PC-3 (cell line): ENCODE measurements at regions not wholly inside any gene's neighbourhood (a gene's known extent, or its start where the extent isn't known, plus 50 kb on each side); places are given as distances from the start of the nearest gene placed in this dataset.

Experiments
- ATAC-seq: fragments of 200-7000 bp; cut with Tn5 transposase; 2 replicates; pipeline ENCODE4 v1.9.1; 2020; ENCODE audit warnings: mild to moderate bottlenecking, moderate library complexity
- BruUV-seq: library from RNA; stranded (reverse); fragments of 400-500 nt; replicated peaks from 2 replicates; lab custom pipeline; 2021; lab: Mats Ljungman, UMichigan
- CTCF ChIA-PET: fragments of 300-600 bp; sonication (Branson Sonifier 250); formaldehyde crosslinking; loops from one replicate; lab custom pipeline; 2022; ENCODE audit warnings: antibody characterized with exemption; lab: Charles Lee
- POLR2A ChIA-PET: fragments of 300-600 bp; sonication (Branson Sonifier 250); formaldehyde crosslinking; loops from one replicate; lab custom pipeline; 2022; ENCODE audit warnings: antibody characterized with exemption; ENCODE audit not compliant: unreplicated experiment; lab: Charles Lee
- DNase-seq: peaks from one replicate; pipeline ENCODE4 v3.0.0-alpha.2; 2015
- H2AFZ ChIP-seq: fragments of 300-600 bp; sonication (generic); 2 replicates; pipeline ENCODE4 v1.6.0; 2016; ENCODE audit warnings: antibody characterized with exemption, low read length
- H3F3A ChIP-seq: fragments of 300-600 bp; sonication (generic); one replicate; pipeline ENCODE4 v1.6.0; 2017; ENCODE audit warnings: antibody characterized with exemption, low read length, control low read depth, mild to moderate bottlenecking; ENCODE audit not compliant: unreplicated experiment
- H3K27ac ChIP-seq: fragments of 300-600 bp; sonication (generic); 2 replicates; pipeline ENCODE4 v1.5.1; 2016; ENCODE audit warnings: mild to moderate bottlenecking, low read length
- H3K27me3 ChIP-seq: fragments of 300-600 bp; sonication (generic); 2 replicates; pipeline ENCODE4 v1.6.1; 2016; ENCODE audit warnings: low read length, mixed read lengths
- H3K36me3 ChIP-seq: fragments of 300-600 bp; sonication (generic); 2 replicates; pipeline ENCODE4 v1.6.1; 2016; ENCODE audit warnings: low read depth, mixed run types, low read length, mixed read lengths
- H3K4me1 ChIP-seq: fragments of 300-600 bp; sonication (generic); 2 replicates; pipeline ENCODE4 v1.5.1; 2016; ENCODE audit warnings: low read length; ENCODE audit not compliant: insufficient read depth
- H3K4me2 ChIP-seq: fragments of 300-600 bp; sonication (generic); 2 replicates; pipeline ENCODE4 v1.6.0; 2016; ENCODE audit warnings: low read length
- H3K4me3 ChIP-seq: fragments of 300-600 bp; sonication (generic); 2 replicates; pipeline ENCODE4 v1.5.1; 2016; ENCODE audit warnings: mild to moderate bottlenecking, low read length, mixed read lengths
- H3K79me2 ChIP-seq: fragments of 300-600 bp; sonication (generic); 2 replicates; pipeline ENCODE4 v1.6.1; 2017; ENCODE audit warnings: low read length, mixed read lengths
- H3K9ac ChIP-seq: fragments of 300-600 bp; sonication (generic); 2 replicates; pipeline ENCODE4 v1.6.0; 2016; ENCODE audit warnings: mild to moderate bottlenecking, low read length
- H3K9me2 ChIP-seq: fragments of 300-600 bp; sonication (generic); replicated peaks from 2 replicates; pipeline ENCODE4 v1.6.1; 2016; ENCODE audit warnings: mixed run types, low read length, mixed read lengths
- H3K9me3 ChIP-seq: fragments of 300-600 bp; sonication (generic); 2 replicates; pipeline ENCODE4 v1.6.1; 2016; ENCODE audit warnings: low read length, mixed read lengths
- H4K20me1 ChIP-seq: fragments of 300-600 bp; sonication (generic); 2 replicates; pipeline ENCODE4 v1.6.1; 2016; ENCODE audit warnings: low read length, mixed read lengths
- CTCF ChIP-seq: fragments of 300-600 bp; sonication (generic); conservative IDR thresholded peaks from 2 replicates; pipeline ENCODE4 v1.5.1; 2017; ENCODE audit warnings: antibody characterized with exemption, low read depth, mild to moderate bottlenecking, low read length
- EZH2 ChIP-seq: fragments of 300-600 bp; sonication (generic); IDR thresholded peaks from one replicate; pipeline ENCODE4 v1.6.1; 2017; ENCODE audit warnings: antibody characterized with exemption, mild to moderate bottlenecking, low read length; ENCODE audit not compliant: unreplicated experiment
- EZH2phosphoT487 ChIP-seq: fragments of 300-600 bp; sonication (generic); IDR thresholded peaks from 2 replicates; pipeline ENCODE4 v1.6.1; 2018; ENCODE audit warnings: mild to moderate bottlenecking, antibody characterized with exemption, low read length, borderline replicate concordance
- intact Hi-C: fragments of 100-400 bp; cut with micrococcal nuclease; formaldehyde crosslinking; loops from 2 replicates; pipeline ENCODE4 v1.9.0; 2023

DNA sequence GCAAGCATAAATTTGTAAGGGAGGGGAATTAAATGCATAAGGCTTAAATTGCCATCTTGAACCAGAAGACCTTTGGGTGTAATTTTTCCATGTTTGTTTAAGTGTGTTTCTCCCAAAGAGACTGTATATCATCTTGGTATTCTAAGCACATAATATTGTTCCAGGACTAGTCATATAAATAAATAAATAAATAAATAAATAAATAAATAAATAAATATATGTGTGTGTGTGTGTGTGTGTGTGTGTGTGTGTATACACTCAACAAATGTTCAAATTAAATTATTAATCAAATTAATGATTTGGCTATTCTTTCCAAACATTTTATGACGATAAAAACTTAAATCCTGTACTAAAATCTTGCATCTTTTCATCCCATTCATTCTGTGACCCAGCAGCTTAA lies 867.8 kb upstream of the KLHL29 start:
- no peak overlapping the region for H3K4me3 ChIP-seq
- H3K4me2 ChIP-seq, result no peak overlapping the region
- intact Hi-C loops, result no loop called here
- no peaks in the 10 kb centered on the region for H3F3A ChIP-seq
- H3K4me1 ChIP-seq, result no peaks in the 10 kb centered on the region
- no peak overlapping the region for H3K27ac ChIP-seq
- no peaks in the 10 kb centered on the region for H3K36me3 ChIP-seq
- ChIA-PET CTCF (no interaction called here), POLR2A (no interaction called here)
- H3K79me2 ChIP-seq, result no peaks in the 10 kb centered on the region
- no peaks in the 10 kb centered on the region for H4K20me1 ChIP-seq
- H3K9me2 ChIP-seq, result no peaks in the 10 kb centered on the region
- no peak overlapping the region for H2AFZ ChIP-seq
- no TSS peak for BruUV-seq
- H3K27me3 ChIP-seq, result no peaks in the 10 kb centered on the region
- no peak for ATAC-seq
- H3K9me3 ChIP-seq, result peaks cover 7% of the 10 kb centered on the region; the same call in 1 of the 2 replicates
- no peak overlapping the region for H3K9ac ChIP-seq
- DNase-seq, result no peak
- TF ChIP-seq EZH2phosphoT487 (no peak), CTCF (no peak), EZH2 (no peak)

DNA sequence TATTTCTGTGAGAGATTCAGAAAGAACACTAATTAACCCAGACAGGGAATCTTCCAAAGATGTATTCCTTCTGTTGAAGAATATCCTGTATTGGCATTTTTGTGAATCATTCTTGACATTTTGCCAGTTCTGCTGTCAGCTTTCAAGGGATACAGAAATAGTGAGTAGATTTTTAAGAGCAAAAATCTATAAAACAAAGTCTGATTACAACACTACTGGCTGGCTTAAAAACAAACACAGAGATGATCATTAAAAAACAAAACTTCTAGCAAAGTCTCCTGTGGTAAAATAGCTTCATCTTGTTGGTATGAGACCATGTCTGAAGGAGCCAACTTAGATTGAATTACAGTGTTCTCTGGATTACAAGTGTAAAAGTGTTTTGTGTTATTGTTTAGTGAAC lies 866.3 kb upstream of the KLHL29 start:
- Histone ChIP-seq H3K36me3 (no peaks in the 10 kb centered on the region), H3K4me1 (no peaks in the 10 kb centered on the region), H3K27me3 (no peaks in the 10 kb centered on the region), H3K9me2 (no peaks in the 10 kb centered on the region), H3K9me3 (peaks cover 7% of the 10 kb centered on the region; the same call in 1 of the 2 replicates), H3K9ac (no peak overlapping the region), H3K4me2 (no peak overlapping the region), H4K20me1 (no peaks in the 10 kb centered on the region), H3K79me2 (no peaks in the 10 kb centered on the region), H3F3A (no peaks in the 10 kb centered on the region), H3K27ac (no peak overlapping the region), H2AFZ (no peak overlapping the region), H3K4me3 (no peak overlapping the region)
- ATAC-seq (no peak), DNase-seq (no peak)
- ChIA-PET POLR2A (no interaction called here), CTCF (no interaction called here)
- TF ChIP-seq CTCF, result no peak
- intact Hi-C loops, result no loop called here
- BruUV-seq, result no TSS peak

GRCh38 chr2:22520369-22521288 lies 864.4 kb upstream of the KLHL29 start:
- peaks cover 7% of the 10 kb centered on the region; the same call in 1 of the 2 replicates for H3K9me3 ChIP-seq
- no peak for DNase-seq
- H3K79me2 ChIP-seq, result no peaks in the 10 kb centered on the region
- no peak overlapping the region for H3K4me2 ChIP-seq
- ATAC-seq, result no peak
- H3K4me1 ChIP-seq, result no peaks in the 10 kb centered on the region
- H3K36me3 ChIP-seq, result no peaks in the 10 kb centered on the region
- no peaks in the 10 kb centered on the region for H3K27me3 ChIP-seq
- no peaks in the 10 kb centered on the region for H4K20me1 ChIP-seq
- TF ChIP-seq EZH2phosphoT487, result no peak
- no peak for TF ChIP-seq CTCF
- no peak for TF ChIP-seq EZH2
- no peak overlapping the region for H3K27ac ChIP-seq
- no peak overlapping the region for H3K4me3 ChIP-seq
- CTCF ChIA-PET, result no interaction called here
- intact Hi-C loops, result no loop called here
- H3K9ac ChIP-seq, result no peak overlapping the region
- BruUV-seq, result no TSS peak
- no peak overlapping the region for H2AFZ ChIP-seq
- H3K9me2 ChIP-seq, result no peaks in the 10 kb centered on the region
- POLR2A ChIA-PET, result no interaction called here
- H3F3A ChIP-seq, result no peaks in the 10 kb centered on the region
